ENCODE measurements at regions not wholly inside any gene's neighbourhood (a gene's known extent, or its start where the extent isn't known, plus 50 kb on each side); places are given as distances from the start of the nearest gene placed in this dataset.

DNA sequence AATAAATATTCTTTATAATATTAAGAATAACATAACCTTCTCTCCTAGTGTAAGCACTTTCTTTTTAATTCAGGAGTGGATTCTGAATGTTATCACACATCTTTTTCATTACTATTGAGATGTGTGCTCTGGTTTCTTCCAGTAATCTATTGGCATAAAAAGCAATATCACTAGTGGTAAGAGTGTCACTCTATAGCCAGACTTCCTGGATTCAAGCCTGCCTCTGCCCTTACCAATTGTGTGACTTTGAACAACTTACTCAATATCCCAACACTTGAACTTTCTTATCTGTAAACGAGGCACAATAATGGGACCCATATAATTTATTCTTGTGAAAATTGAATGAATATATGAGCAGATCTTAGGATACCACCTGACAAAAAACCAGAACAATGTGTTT, 71.0 kb downstream of the SEM1 start:
- no peak for DNase-seq

DNA sequence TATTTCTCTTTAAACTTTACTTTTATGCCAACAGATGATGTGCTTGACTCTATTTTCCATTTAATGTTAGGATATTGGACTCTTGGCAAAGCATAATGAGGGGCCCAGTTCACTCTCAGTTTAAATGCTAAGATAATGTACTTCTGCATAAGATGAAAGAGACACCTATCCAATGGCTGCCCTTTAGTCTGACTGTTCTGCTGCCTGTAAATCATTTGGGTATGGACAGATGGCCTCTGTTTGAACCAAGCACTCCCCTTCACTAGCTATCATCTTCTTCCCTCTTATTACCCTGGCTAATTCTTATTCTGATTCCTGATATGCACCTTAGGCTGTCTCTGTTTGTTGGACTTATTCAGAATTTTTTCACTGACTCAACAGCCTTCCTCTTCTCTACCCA, 72.1 kb downstream of the SEM1 start:
- DNase-seq = no peak

DNA sequence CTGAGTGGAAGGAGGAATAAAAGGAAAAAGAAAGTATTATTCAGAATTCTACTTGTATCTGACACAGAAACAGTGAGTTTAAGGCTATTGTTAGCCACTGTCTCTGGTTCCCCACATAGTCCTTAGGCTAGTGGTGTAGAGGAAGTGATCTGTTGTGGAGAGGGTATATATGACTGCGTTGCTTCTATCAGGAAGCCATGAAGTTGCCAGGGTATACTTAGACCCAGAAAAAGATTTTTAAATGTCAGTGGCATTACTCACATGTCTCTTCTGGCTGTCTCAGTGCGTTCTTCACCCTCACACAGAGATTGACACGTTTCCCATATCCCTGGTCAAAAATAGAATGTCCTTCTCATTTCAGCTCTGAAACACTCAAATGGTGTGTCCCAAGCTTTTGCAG, 72.7 kb downstream of the SEM1 start:
- no peak for DNase-seq

DNA sequence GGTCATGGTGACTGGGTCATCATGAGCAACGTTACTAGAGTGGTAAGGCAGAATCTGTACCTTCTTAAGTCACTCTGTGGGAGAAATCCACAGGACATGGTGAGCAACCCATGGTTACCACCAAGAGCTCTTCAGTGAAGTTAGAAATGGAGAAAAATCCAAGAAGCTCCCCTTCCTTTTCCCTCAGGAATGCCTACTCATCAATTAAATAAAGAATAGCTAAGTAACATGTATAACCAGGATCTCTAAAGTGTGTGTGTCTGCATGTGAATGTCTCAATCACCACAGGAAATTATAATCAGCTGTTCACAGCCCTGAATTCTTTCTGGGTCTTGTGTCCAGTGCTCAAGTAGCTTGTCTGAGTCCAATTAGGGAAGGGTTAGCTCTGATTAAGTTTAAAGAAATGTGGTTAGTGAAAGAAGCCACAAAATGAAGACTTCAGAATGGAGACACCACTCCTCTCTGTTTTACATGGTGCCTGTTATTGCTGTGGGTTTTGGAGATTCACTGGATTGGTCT, 73.2 kb downstream of the SEM1 start:
- DNase-seq = no peak

DNA sequence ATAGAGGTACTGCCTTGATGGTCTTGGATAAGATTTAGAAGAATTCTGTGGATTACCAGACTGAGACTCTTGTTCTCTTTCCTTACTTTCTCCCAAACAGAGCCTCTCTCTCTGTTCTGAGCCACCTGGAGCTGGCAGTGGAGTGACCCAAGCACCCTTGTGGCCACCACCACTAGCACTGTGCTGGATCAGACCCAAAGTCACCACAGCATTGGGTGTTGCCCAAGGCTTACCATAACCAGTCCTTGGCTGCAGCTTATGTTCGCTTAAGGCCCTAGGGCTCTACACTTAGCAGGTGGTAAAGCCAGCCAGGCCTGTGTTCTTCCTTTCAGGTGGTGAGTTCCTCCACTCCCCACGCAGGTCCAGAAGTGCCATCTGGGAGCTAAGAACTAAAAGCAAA, 79.8 kb downstream of the SEM1 start:
- DNase-seq = no peak

DNA sequence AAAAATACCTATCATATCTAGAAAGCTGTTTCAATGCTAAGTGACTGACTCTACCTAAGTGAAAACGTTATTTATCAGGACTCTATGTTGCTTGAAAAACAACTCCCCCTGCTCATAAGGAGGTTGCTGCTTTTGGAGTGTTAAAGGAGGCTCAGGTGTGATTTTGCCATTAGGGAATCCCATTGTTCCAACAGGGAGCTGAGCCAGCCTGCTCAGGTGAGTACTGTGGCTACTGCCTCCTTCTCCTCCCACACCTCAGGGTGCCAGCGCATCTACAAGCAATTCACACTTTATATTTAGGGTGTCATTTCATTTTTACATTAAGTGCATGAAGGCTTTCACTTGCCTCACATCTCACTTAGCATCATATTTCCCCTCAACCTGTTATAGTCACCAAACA, 84.7 kb downstream of the SEM1 start:
- DNase-seq = no peak

DNA sequence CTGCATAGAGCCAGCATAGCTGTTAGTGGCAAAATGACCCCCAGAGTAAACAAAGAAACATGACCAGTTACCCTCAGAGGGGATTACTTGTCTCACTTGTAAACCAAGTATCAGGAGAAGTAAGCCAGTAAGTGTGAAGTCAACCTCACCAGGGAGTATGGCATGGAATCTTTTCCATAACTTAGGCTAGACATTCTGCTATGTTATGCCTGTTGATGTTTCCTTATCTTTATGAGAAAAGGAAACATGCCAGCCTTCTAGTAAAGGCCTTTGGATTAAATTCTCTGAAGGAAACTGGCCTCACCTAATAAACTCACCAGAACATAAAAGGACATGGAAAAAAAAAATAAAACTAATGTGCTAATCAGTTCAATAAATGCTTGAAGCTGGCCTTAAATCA, 87.7 kb downstream of the SEM1 start:
- DNase-seq = no peak

DNA sequence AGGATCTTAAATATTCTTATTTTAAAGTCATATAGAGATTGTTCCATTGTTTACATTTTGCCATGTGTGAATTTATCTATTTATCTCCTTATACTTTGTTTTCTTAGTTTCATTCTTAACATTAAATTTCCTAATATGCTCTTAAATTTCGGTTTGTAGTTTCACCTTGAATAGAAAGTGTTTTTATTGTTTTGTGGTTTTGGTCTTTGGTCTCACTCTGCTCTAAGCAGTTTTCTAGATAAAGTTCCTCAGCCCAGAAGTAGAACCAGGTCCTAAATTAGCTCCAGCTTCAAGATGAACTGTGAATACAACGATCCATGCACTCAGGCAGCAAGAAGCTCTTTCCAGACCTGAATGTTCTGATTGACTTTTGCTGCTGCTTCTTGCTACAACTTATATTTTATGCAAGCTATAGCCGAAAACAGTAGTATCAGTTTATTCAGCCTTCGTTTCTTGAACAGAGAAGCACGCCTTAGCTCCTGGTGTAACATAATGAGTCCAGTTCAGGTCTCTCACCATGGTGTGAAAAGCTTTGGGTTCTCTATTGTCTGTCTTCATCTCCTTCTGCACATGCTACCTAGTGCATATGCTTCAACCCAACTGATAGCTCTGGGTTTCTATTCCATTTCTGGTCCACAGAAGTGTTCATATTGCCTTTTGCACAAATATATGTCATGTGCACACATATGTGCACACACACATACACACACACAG, 95.3 kb downstream of the SEM1 start:
- DNase-seq = no peak

DNA sequence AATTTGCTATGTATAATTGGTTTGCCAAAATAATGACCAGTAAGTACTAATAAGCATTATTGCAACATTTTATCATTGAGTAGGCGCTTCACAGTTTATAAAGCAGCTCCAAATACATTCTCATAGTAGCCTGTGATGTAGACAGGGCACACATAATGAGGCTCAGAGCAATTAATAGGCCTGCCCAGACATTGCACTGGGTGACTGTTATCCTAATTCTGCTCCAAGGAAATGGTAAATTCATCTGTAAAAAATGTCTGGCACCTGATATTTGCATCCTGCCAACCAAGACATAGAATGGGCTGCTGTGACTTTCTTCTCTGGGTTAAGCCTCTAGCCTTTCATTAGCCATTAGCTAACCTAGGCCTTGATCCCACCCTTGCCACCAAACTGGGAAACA, 97.6 kb downstream of the SEM1 start:
- DNase-seq = no peak

DNA sequence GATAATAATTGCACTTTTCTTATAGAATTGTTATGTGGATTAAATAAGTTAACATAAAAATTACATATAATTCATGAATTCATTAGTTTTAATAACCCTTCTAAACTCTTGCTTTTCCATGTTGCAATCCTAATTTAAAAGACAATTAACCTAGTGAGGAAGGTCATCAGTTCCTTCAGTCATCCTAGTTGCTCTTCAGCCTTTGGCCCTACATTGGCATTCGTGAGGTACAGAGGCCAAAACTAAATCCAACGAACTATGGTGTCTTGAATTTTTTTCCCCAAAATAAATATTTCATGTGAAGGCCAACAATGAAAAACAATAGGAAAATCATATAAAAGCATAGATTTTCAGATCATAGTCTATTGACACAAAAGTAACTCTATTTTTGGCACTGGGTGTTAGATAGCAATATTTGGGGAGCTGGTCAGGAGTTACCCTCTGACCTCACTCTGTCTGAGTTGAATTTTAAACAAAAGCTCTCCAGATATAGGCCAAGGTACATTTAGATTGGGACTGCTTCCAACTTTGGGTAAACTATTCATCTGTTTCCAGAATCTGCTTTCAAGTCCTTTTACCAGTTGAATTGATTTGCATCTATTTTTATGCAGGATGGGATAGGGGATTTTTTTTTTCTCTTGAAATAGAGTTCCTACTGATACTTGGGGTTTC, 104.5 kb downstream of the SEM1 start:
- DNase-seq = no peak

DNA sequence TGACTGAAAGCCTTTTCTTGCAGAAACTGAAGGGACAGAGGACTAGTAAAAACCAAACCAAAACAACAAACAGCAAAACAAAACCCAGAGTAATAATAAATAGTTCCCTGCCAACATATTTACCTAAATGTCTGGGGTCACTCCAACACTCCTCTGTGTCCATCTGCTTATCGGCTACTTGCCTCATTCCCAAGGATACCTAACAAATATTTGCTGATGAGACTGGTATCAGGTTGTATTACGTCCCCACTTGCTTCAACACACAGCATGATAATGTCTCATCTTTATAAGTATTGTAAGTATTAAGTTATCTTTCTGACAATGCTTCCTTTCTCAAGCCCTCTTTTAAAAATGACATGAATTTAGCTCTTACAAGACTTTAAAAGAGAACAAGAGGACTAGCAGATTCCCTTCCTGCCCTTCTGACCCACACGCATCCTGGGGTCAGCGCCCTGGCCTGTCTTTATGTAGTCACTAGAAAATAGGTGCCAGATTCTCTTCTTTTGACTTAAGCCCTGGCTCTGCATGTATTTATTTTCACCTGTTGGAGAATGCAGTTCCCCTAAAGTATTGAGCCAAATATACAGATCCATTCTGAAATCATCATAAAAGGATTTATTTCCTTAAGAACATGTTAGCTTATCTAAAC, 110.2 kb downstream of the SEM1 start:
- no peak for DNase-seq

DNA sequence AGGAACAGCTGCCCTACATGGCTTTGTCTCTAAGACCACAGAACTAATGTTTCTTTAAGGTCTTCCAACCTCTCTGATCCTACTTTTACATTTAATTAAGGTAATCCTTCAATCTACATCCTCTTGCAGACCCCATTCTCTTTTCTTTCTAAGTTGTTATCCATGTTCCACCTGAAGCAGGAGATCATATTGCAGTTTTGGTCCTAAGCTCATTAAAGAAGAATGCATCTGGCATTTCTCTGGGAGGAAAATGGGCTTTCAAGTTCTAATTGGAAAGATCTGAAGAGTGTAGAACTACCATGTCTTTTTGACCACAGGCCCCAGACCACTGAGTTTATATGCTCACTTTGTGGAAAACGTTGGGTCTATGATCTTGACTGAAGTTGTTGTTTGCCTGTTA, 111.2 kb downstream of the SEM1 start:
- no peak for DNase-seq

DNA sequence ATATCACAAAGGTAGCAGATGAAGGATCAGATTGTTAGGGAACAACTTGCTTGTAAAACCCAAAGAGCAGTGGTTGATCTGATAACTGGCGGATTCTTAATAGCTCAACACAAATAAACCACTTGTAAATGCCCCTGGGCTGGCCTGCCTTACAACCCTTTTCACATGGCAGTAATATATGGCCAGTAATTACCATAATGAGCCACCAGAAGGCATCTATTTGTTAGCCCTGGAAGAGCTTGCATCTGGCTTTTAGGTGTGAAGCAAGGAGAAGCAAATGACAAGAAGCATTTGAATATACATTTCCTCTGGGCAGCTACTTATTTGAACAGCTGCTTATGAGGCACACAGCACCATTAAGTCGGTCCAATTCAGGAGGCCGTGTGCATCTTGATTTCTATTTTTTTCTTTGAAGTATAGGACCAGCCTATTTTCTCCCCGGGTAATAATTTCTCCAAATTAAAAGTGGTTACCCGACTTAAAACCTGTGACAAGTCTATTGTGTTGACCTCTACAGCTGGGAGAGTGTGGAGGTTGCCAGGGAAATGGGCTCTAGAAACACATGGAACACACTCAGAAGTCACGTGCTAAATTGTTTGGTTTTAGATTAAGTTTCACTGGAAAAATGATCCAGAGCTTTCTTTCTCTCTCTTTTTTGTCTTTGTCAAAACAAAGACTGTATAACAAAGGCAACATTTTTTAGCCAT, 113.4 kb downstream of the SEM1 start:
- DNase-seq = no peak

DNA sequence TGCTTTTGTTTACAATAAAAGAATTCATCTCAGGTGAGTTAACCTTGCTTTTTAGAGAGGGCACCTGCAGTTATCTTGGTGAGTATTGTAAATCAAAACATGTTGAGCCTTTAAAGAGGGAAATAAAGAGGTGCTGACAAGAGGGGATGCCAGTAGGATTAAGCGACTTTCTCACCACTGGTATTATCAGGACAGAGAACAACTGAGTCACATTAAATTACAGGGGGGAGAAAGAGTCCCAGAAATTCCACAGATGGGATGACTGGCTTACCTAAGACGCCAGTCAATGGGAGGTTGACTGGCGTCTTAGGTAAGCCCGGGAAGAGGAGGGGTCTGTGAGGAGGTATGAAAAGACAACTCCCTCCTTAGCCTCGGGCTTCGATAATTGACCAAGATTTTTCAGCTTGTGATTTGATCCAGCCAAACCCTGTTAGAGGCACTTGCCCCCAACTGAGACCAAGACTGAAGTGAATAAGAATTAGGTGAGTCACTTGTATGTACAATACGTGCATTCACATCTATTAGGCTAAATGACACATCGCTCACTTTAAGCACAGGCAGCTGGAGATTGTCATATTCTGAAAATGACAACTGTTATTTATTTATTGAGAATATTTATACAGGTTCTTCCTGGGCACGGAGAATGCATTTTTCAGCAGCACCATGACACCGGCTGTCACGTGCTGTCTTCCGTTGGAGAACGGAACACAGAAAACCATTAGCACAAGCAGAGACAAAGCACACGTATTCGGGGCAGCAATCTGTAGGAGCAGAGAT, 117.6 kb downstream of the SEM1 start:
- DNase-seq = no peak

DNA sequence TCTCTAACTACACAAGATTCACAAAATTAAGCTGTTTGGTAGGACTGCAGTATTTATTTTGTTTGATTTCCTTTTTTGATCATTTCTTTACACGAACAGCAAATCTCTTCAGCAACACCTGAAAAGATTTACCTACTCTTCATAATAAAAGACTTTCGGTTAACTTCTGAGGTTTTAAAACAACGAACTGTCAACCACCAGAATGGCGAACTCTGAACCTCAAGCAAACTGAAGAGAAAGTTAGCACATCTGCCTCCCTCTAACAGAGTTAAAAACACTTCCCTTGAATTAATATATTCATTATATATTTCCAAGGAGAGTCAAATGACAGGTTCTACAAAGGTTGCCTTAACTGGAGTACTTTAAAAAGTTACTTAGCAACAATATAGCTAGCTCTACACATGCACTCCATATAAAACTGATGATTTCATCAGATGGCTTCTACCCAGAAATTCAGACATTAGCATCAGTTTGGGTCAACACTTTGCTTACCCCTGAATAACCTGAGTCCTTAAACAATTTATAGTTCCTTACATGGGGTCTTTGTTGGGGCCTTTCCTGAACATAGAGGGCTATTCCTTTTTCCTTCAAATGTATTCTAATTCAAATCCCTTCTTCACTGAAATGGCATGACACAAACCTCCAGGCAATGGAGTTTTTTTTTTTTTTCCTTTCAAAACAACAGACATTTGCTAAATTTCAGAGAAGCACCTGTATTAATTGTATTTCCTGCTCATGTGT, 118.3 kb downstream of the SEM1 start:
- no peak for DNase-seq

DNA sequence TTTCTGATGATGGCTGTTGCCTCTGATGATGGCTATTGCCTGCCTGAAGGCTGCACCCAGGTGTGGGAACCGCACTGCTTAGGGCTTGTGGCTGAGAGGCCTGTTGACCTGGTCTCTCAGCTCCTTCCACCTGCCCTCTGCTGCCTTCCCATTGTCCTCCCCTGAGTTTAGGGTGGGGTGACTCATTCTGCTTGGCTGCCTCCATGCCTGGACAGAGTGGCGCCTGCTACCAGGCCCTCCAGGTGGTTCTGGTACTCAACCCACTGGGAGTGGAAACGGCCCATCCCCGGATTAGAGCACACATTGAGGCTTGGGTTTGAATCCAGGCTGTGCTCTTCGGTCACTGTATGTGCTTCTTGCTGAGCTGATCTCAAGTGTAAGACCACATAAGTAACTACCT, 120.6 kb downstream of the SEM1 start:
- DNase-seq = no peak

DNA sequence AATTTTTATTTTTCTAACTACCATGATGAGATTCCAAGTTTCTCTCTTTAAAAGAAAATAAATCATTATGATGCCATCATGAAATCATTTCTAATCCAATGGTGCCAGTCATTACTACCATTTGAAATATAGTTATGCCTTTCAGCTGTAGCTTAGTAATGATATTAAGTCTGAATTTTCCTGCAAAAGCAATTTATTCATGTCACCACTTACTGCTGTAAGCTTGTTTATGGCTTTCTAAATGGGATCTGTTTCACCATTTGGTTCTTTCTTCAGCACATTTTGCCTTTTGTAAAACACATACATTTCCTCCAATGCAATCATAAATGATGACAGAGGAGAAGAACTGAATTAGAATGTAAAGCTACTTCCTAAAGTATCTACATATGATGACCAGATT, 130.5 kb downstream of the SEM1 start:
- DNase-seq = no peak

DNA sequence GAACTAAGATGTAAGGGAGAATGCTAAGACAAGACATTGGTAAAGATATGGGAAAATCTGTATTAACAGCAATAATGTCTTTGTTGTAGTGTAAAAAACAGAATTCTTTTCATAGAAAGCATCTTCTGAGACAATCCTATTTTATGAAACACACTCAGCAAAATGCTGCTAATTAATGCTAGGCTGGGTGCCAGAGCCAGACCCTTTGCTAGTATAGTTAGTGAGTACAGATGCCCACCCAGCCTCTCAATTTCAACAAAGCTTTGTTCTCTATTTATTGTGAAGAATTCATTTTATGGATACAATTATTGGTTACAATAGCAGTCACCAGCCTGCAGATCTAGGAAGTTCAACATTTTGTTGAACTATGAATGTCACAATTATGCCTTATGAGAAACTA, 131.0 kb downstream of the SEM1 start:
- no peak for DNase-seq

DNA sequence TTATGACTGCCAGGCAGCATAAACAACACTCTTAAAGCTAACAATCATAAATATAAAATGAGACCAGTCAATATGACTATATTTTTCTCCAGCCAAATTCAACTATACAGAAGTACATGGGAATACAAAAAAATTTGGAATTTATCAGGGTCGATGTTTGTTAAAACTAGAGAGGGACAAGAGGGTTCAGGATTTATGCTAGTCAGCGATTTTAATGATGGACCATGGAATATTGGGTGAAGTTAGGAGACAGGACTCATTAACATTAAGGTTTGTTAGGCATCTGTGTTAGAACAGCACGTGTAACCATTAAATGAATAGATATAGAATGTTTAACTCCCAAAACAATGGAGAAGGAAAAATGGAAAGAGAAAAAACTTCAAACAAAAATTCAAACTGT, 146.2 kb downstream of the SEM1 start:
- no peak for DNase-seq

DNA sequence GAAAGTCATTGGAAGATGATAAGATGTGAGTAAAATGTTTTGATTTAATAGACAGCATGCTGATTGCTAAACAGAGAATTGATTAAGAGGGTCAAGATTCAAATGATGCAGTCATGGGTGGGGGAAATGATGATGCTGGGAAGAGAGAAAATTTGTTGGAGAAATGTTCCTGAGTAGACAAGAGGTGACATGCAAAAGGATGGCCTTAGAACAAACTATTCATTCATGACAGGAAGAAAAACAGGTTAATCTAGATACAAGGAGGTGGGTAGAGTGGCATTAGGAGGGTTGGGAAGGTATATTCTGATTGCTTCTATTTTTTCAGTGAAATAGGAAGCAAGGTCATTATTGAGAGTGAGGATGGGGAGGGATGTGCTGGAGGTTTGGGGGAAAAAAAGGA, 146.7 kb downstream of the SEM1 start:
- no peak for DNase-seq

DNA sequence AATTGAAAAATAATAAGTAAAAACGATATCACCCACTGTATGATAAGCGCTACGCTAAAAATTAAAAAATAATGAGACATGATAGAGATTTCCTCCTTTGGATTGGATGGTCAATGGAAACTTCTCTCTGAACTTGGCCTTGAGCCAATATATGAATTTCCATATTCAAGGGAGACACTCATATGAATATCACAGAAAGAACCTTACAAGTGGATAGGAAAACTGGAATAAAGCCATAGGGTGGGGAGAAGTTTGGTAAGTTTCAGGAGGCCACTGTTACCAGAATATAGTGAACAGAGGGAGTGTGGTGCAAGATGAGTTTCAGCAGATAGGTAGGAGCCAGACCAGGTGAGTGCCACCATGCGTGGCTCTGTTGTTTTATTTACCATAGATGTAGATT, 147.2 kb downstream of the SEM1 start:
- no peak for DNase-seq

DNA sequence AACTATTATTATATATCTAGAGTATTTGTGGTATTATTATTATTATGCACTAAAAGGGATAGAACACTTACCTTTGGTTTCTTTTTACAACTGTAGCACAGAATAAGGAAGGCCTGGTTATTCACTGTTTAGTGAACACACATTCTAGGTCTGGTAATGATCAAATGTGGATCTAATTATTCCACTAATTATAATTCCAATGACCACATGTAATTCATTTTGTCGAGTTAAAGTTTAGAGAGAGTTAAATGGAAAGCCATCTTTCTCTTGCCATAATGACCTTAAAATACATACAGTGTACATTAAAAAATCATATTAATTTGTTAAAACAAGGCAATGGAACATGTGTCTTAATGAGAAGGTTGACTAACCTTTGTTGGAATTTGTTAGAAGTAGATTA, 147.8 kb downstream of the SEM1 start:
- no peak for DNase-seq
